ENCODE measurements at regions not wholly inside any gene's neighbourhood (a gene's known extent, or its start where the extent isn't known, plus 50 kb on each side); places are given as distances from the start of the nearest gene placed in this dataset.

- peaks cover 19% of the 10 kb centered on the region for H3K9me3 Mint-ChIP-seq
- peaks cover 1% of the 10 kb centered on the region; the same call in 1 of the 2 replicates for H3K27me3 Mint-ChIP-seq (ENCODE audit: insufficient read depth)
- no peak for TF ChIP-seq CTCF (IDR thresholded peaks at IDR 0.05)
- DNase-seq = no peak
- H3K36me3 Mint-ChIP-seq (ENCODE audit: low read depth) = no peaks in the 10 kb centered on the region; the same call in 1 of the 2 replicates
- H3K4me1 Mint-ChIP-seq (ENCODE audit: low read depth) = no peaks in the 10 kb centered on the region
- H3K4me3 Mint-ChIP-seq = no peak overlapping the region
- H3K27ac Mint-ChIP-seq = no peak overlapping the region
These were observed 248.3 kb downstream of the DHX35 start for GRCh38 chr20:39210341-39211036.

GRCh38 chr20:39206899-39207564, 244.9 kb downstream of the DHX35 start:
- peaks cover 1% of the 10 kb centered on the region; the same call in 1 of the 2 replicates for H3K27me3 Mint-ChIP-seq (ENCODE audit: insufficient read depth)
- no peak overlapping the region for H3K27ac Mint-ChIP-seq
- H3K36me3 Mint-ChIP-seq (ENCODE audit: low read depth) = no peaks in the 10 kb centered on the region; the same call in 1 of the 2 replicates
- no peak for TF ChIP-seq CTCF (IDR thresholded peaks at IDR 0.05)
- peaks cover 39% of the 10 kb centered on the region for H3K9me3 Mint-ChIP-seq
- no peaks in the 10 kb centered on the region for H3K4me1 Mint-ChIP-seq (ENCODE audit: low read depth)
- no peak for DNase-seq
- H3K4me3 Mint-ChIP-seq = no peak overlapping the region

- no peak overlapping the region for H3K4me3 Mint-ChIP-seq
These were observed 233.5 kb downstream of the DHX35 start for GRCh38 chr20:39195582-39196021.

GRCh38 chr20:39190666-39191570, 228.8 kb downstream of the DHX35 start:
- H3K27me3 Mint-ChIP-seq (ENCODE audit: insufficient read depth) = no peaks in the 10 kb centered on the region
- no peaks in the 10 kb centered on the region for H3K36me3 Mint-ChIP-seq (ENCODE audit: low read depth)
- no peak for TF ChIP-seq CTCF (IDR thresholded peaks at IDR 0.05)
- peaks cover 42% of the 10 kb centered on the region for H3K9me3 Mint-ChIP-seq
- H3K27ac Mint-ChIP-seq = no peak overlapping the region
- peak; percentile 25 for DNase-seq
- no peak overlapping the region for H3K4me3 Mint-ChIP-seq
- no peaks in the 10 kb centered on the region for H3K4me1 Mint-ChIP-seq (ENCODE audit: low read depth)

More at GRCh38 chr20:39195582-39196021, 233.5 kb downstream of the DHX35 start:
- no peak for DNase-seq
- no peak for TF ChIP-seq CTCF (IDR thresholded peaks at IDR 0.05)
- Mint-ChIP-seq H3K4me1 (ENCODE audit: low read depth) (no peaks in the 10 kb centered on the region), H3K9me3 (peaks cover 44% of the 10 kb centered on the region), H3K36me3 (ENCODE audit: low read depth) (no peaks in the 10 kb centered on the region), H3K27me3 (ENCODE audit: insufficient read depth) (peaks cover 1% of the 10 kb centered on the region; the same call in 1 of the 2 replicates), H3K27ac (no peak overlapping the region)

- Mint-ChIP-seq H3K4me1 (ENCODE audit: low read depth) (no peaks in the 10 kb centered on the region), H3K9me3 (peaks cover 41% of the 10 kb centered on the region), H3K27me3 (ENCODE audit: insufficient read depth) (no peaks in the 10 kb centered on the region), H3K36me3 (ENCODE audit: low read depth) (no peaks in the 10 kb centered on the region), H3K4me3 (no peak overlapping the region), H3K27ac (no peak overlapping the region)
- DNase-seq = no peak
- TF ChIP-seq CTCF (IDR thresholded peaks at IDR 0.05) = no peak
These were observed 226.2 kb downstream of the DHX35 start for GRCh38 chr20:39188266-39188765.
